Suprapubic skin (tissue), 3 donors: ENCODE measurements at regions not wholly inside any gene's neighbourhood (a gene's known extent, or its start where the extent isn't known, plus 50 kb on each side); places are given as distances from the start of the nearest gene placed in this dataset.

Source experiments
- CTCF ChIP-seq, 2 donors: fragments of 200-600 bp in 1 of 2; fragments of 450-650 bp in 1 of 2; sonication (generic) in 1 of 2; IDR thresholded peaks; one replicate each; pipeline ENCODE4 v1.5.1; 2016 to 2019; ENCODE audit warnings: antibody characterized with exemption in 2 of 2, mild to moderate bottlenecking in 1 of 2, moderate library complexity in 1 of 2
- EP300 ChIP-seq: sonication (generic); formaldehyde crosslinking; IDR thresholded peaks from one replicate; pipeline ENCODE4 v1.6.1; 2017; ENCODE audit warnings: antibody characterized with exemption
- POLR2A ChIP-seq, 2 donors: fragments of 450-650 bp; IDR thresholded peaks; one replicate each; pipeline ENCODE4 v1.6.1; 2017; ENCODE audit warnings: antibody characterized with exemption in 2 of 2, mild to moderate bottlenecking in 2 of 2, moderate library complexity in 2 of 2

- no peak for TF ChIP-seq POLR2A (IDR thresholded peaks at IDR 0.05)
- no peak for TF ChIP-seq CTCF (IDR thresholded peaks at IDR 0.05)
- no peak for TF ChIP-seq EP300
Observed at GRCh38 chr12:127857661-127858060, 409.3 kb upstream of the TMEM132C start.
